ENCODE measurements at regions not wholly inside any gene's neighbourhood (a gene's known extent, or its start where the extent isn't known, plus 50 kb on each side); places are given as distances from the start of the nearest gene placed in this dataset.

DNA sequence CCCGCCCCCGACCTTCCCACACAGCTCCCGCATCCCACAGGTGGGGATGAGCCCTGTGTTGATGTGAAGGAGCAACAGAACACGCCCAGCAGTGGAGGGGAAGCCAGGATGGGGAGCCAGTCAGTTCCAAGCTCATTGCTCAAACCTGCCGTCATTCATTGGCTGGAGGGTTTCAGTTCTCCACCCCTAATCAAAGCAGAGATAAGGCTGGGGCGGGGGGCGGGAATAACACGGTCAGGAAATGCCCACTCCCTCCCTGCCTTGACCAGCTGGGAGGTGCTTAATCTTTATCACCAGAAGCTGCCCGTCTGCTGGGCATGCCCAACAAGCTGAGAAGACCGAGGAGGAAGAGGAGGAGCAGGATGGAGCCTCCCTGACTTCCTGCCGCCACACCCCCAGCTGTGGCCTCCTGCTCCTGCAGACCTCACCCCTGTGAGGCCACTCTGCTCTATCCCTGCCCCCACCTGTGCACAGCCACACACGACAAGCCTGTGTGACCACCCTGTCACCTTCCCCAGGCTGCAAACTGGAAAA is 265.1 kb downstream of the ZEB1 start:
- Histone ChIP-seq H3K4me1 (ENCODE audit: control insufficient read depth, insufficient read depth, low read length) (peaks cover 8% of the 10 kb centered on the region), H2BK15ac (ENCODE audit: low read depth, low read length) (no peak overlapping the region), H3K9me3 (ENCODE audit: control insufficient read depth, insufficient read depth, low read length) (0 out of 2 replicates have a peak, but pooled peaks cover 2% of the 10 kb centered on the region), H2AFZ (replicated peaks; ENCODE audit: low read length, poor library complexity) (peak overlapping the region; percentile 52), H2BK120ac (ENCODE audit: low read depth, low read length) (no peak overlapping the region), H3K79me1 (ENCODE audit: low read depth in 1 of 2, low read length in 2 of 2) (no peaks in the 10 kb centered on the region), H4K5ac (ENCODE audit: low read depth, low read length) (no peak overlapping the region), H4K91ac (ENCODE audit: insufficient read depth, low read depth, low read length) (no peak overlapping the region), H3K9me1 (ENCODE audit: insufficient read depth, low read length) (no peaks in the 10 kb centered on the region), H3K27me3 (ENCODE audit: control insufficient read depth, insufficient read depth, low read length) (no peaks in the 10 kb centered on the region), H4K8ac (ENCODE audit: low read depth in 2 of 2, low read length in 2 of 2) (no peak overlapping the region), H3K18ac (ENCODE audit: low read depth, low read length) (no peak overlapping the region), H3K27ac (ENCODE audit: insufficient read depth, low read length) (no peak overlapping the region), H3K4me2 (ENCODE audit: low read depth, low read length) (no peak overlapping the region), H3K4me3 (ENCODE audit: insufficient read depth, low read depth, low read length) (no peak overlapping the region), H2BK20ac (ENCODE audit: low read depth, low read length) (no peak overlapping the region), H3K9ac (ENCODE audit: low read depth, low read length) (no peak overlapping the region), H3K56ac (ENCODE audit: extremely low read depth, insufficient read depth, low read length) (no peak overlapping the region), H3K14ac (replicated peaks; ENCODE audit: low read depth, low read length) (no peak overlapping the region), H2AK9ac (replicated peaks; ENCODE audit: low read depth, low read length, poor library complexity) (peak overlapping the region; percentile 21), H3K36me3 (ENCODE audit: control insufficient read depth, insufficient read depth, low read length) (no peaks in the 10 kb centered on the region), H3K4ac (ENCODE audit: low read depth, low read length) (no peak overlapping the region), H3K23ac (ENCODE audit: low read depth, low read length) (no peak overlapping the region), H2AK5ac (ENCODE audit: low read depth, low read length) (no peak overlapping the region), H2BK5ac (ENCODE audit: low read depth, low read length, poor library complexity, severe bottlenecking) (no peak overlapping the region), H4K20me1 (ENCODE audit: insufficient read depth, low read length) (no peaks in the 10 kb centered on the region)
- ChIA-PET CTCF (no interaction called here), POLR2A (ENCODE audit: unreplicated experiment) (no interaction called here)
- TF ChIP-seq CHD1 (IDR thresholded peaks at IDR 0.05; ENCODE audit: low read depth, low read length) (no peak), BHLHE40 (IDR thresholded peaks at IDR 0.05; ENCODE audit: low read depth, low read length) (no peak)
- no peak for ATAC-seq (ENCODE audit: low read depth)
- WGBS, 2 experiments (ENCODE audit: extremely low coverage in 2 of 2, insufficient read length in 1 of 2): no CpG with 5 or more reads among the region's 12 CpGs
- DNase-seq: no peak
- dilution Hi-C loops (cut with HindIII; ENCODE audit: low sequenced_read_pairs, unreplicated experiment): no loop called here
- intact Hi-C loops (cut with micrococcal nuclease): no loop called here
- in situ Hi-C loops (cut with MboI; ENCODE audit: low sequenced_read_pairs): no loop called here
- BruUV-seq (replicated peaks): no TSS peak
